ENCODE measurements at regions not wholly inside any gene's neighbourhood (a gene's known extent, or its start where the extent isn't known, plus 50 kb on each side); places are given as distances from the start of the nearest gene placed in this dataset.

DNA sequence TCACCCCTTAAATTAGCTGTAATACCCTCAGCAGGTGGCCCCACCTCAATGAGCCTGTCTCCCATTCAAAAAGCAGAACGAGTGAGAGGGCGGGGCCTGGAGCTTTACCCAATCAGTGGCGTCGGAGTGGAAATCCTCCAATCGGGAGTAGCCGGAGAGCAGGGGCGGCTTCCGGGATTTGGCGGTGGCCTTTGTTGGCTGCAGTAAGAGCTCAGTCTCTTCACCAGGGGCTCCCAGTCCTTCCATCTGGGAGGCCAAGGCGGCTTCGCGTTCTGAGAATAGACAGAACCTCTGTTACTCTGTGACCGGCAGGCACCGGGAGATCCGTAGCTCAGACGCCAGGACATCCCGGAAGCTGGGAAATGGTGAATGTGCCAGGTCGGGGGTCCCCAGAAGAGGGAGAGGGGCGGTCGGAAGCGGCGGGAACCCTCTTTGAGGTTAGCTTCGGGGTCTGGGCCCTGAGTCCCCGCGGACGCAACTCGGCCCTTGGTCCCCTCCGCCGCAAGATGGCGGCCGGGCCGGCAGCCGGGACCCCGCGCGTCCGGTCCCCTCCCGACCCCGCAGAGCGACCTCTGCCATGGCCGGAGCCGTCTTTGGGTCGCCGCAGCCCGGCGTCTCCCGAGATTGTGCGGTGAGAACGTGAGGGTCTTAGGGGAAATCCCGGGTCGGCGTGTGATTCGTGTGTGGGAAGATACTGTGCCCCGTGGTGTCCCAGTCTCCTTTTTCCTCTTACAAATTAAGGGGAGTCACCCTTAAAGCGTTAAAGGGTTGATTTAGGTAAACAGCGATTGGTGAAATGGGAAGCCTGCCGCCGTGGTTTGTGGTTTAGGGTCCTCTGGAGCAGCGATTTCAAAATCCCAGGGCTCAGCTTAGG is 160.3 kb upstream of the ZNF267 start:
- H3K4me3 Mint-ChIP-seq: peak overlapping the region; percentile 100
- TF ChIP-seq, protein P1, sequence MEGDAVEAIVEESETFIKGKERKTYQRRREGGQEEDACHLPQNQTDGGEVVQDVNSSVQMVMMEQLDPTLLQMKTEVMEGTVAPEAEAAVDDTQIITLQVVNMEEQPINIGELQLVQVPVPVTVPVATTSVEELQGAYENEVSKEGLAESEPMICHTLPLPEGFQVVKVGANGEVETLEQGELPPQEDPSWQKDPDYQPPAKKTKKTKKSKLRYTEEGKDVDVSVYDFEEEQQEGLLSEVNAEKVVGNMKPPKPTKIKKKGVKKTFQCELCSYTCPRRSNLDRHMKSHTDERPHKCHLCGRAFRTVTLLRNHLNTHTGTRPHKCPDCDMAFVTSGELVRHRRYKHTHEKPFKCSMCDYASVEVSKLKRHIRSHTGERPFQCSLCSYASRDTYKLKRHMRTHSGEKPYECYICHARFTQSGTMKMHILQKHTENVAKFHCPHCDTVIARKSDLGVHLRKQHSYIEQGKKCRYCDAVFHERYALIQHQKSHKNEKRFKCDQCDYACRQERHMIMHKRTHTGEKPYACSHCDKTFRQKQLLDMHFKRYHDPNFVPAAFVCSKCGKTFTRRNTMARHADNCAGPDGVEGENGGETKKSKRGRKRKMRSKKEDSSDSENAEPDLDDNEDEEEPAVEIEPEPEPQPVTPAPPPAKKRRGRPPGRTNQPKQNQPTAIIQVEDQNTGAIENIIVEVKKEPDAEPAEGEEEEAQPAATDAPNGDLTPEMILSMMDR (conservative IDR thresholded peaks at IDR 0.05): no peak
- H3K9me3 Mint-ChIP-seq: peaks cover 10% of the 10 kb centered on the region
- peak; percentile 91 for DNase-seq (ENCODE audit: extremely low spot score, unreplicated experiment)
- no peaks in the 10 kb centered on the region for H3K27me3 Mint-ChIP-seq
- peak overlapping the region; percentile 99 for H3K27ac Mint-ChIP-seq
- H3K36me3 Mint-ChIP-seq: peaks cover 30% of the 10 kb centered on the region
- peaks cover 23% of the 10 kb centered on the region for H3K4me1 Mint-ChIP-seq (ENCODE audit: unreplicated experiment)

DNA sequence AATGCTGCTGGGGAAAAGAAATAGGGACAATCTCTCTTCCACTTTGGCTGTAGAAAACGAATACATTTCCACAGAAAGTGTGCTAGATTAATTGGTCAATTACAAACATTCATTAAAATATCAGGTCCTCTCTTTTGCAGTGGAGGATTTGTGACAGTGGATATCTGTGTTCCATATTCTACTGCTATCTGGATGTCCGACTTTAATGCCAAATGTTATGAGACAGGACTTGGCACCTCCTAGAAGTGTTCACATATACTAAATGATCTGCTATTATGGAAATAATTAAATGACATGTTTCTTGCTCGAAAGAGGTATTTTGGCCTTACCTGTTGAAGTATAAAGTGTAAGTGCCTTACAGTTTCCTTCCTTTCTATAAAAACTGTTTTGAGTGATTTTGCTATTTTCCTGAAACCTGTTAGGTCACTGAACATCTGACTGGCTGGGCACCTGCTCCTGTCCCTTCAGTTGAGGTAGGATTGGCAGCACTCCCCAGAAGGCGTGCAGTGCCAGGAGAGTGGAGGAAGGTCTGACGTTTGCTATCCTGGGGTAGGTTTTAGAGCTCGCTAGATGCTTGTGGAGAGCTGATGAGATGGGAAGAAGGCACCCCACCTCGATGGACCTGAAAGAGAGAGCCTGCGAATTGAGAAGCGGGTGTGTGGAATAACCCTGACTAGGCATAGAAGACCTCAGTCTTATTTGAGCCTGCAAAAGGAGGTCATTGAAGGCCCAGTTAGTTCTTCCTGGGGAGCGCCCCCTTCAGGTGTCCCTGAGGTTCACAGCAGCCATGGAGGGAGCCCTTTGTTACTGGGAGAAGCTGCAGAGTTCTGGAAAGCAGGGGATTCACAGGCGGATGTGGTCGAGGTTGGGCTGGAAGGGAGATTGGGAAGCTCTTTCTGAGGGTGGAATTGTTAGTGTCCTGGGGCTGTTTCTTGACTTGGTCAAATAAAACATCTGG is 159.4 kb upstream of the ZNF267 start:
- Mint-ChIP-seq H3K36me3 (peaks cover 33% of the 10 kb centered on the region), H3K4me3 (peak overlapping the region; percentile 100), H3K27ac (peak overlapping the region; percentile 99), H3K27me3 (no peaks in the 10 kb centered on the region), H3K9me3 (peaks cover 10% of the 10 kb centered on the region), H3K4me1 (ENCODE audit: unreplicated experiment) (peaks cover 23% of the 10 kb centered on the region)
- TF ChIP-seq, protein P1 (conservative IDR thresholded peaks at IDR 0.05): peak; percentile 67
- DNase-seq (ENCODE audit: extremely low spot score, unreplicated experiment): no peak

DNA sequence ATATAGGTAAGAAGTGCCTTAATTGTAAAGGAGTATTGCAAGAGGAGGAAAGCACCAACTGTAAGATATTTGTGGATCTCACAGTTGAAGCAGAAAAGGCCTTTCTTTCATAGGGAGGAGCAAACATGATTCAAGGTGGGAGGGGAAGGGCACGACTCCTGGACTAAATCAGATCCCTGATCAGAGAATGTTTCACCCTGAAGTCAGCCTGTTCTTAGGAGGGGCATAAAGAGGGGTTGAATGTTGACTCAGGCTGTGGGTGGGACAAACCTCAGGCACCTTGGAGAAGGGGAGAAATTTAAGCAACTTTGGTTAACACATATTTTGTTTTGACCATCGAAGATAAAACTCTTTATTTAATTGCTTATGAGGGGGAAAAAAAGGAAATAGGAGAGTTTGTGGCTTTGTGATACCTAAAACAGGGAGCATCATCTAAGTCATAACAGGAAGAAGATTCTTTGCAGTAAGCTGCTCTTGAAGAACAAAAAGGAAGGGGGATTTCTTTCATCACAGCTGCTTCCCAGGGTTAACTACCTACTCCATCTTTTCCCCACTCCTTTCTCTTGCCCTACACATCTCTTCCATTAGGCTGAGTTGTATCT is 158.6 kb upstream of the ZNF267 start:
- TF ChIP-seq, protein P1 (conservative IDR thresholded peaks at IDR 0.05): no peak
- peak overlapping the region; percentile 100 for H3K4me3 Mint-ChIP-seq
- DNase-seq (ENCODE audit: extremely low spot score, unreplicated experiment): no peak
- peaks cover 23% of the 10 kb centered on the region for H3K4me1 Mint-ChIP-seq (ENCODE audit: unreplicated experiment)
- no peaks in the 10 kb centered on the region for H3K27me3 Mint-ChIP-seq
- peaks cover 33% of the 10 kb centered on the region for H3K36me3 Mint-ChIP-seq
- H3K27ac Mint-ChIP-seq: peak overlapping the region; percentile 99
- peaks cover 10% of the 10 kb centered on the region for H3K9me3 Mint-ChIP-seq

DNA sequence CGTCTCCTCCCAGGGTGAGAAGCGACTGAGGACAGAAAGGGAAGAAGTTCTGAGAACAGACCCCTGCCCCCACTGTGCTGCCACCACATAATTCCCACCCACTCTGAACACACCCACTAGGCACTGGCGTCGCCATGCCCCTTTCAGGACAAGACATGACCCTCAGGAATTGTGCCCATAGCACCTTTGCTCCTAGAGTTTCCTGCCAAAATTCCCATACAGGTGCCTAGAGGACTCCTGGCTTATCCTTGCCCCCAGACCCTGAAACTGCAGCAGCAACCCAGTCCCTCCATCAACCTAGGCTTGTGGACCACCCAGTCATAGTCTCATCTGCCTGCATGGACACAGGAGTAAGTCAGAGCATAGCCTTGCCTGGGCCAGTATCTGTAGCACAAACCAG is 157.7 kb upstream of the ZNF267 start:
- Mint-ChIP-seq H3K27ac (no peak overlapping the region), H3K9me3 (peaks cover 10% of the 10 kb centered on the region), H3K27me3 (no peaks in the 10 kb centered on the region), H3K4me1 (ENCODE audit: unreplicated experiment) (peaks cover 23% of the 10 kb centered on the region), H3K36me3 (peaks cover 39% of the 10 kb centered on the region), H3K4me3 (peak overlapping the region; percentile 49)
- DNase-seq (ENCODE audit: extremely low spot score, unreplicated experiment): no peak
- TF ChIP-seq, protein P1 (conservative IDR thresholded peaks at IDR 0.05): no peak

DNA sequence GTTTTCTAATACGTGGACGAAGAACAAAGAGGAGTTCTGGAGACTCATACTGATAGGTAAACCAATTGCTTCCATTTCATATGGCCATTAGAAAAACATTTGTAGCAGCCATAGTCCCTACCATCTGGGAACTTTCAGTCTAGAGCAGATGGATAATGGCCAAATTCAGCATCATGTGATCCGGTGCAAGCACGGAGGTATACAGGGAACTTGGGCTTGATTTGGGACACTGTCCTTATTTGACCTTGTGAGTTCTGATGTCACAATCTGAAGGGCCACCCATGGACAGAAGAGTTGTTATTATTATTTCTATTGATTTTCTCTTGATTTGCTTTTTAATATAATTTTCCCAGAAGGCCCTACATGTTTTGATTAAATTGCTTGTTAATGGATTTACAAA is 154.6 kb upstream of the ZNF267 start:
- TF ChIP-seq, protein P1 (conservative IDR thresholded peaks at IDR 0.05): no peak
- Mint-ChIP-seq H3K9me3 (peaks cover 6% of the 10 kb centered on the region), H3K4me1 (ENCODE audit: unreplicated experiment) (peaks cover 12% of the 10 kb centered on the region), H3K27ac (no peak overlapping the region), H3K36me3 (peaks cover 51% of the 10 kb centered on the region), H3K4me3 (no peak overlapping the region), H3K27me3 (no peaks in the 10 kb centered on the region)
- DNase-seq (ENCODE audit: extremely low spot score, unreplicated experiment): no peak

Data from type B pancreatic cell (in vitro differentiated cells).